ENCODE measurements at regions not wholly inside any gene's neighbourhood (a gene's known extent, or its start where the extent isn't known, plus 50 kb on each side); places are given as distances from the start of the nearest gene placed in this dataset.

DNA sequence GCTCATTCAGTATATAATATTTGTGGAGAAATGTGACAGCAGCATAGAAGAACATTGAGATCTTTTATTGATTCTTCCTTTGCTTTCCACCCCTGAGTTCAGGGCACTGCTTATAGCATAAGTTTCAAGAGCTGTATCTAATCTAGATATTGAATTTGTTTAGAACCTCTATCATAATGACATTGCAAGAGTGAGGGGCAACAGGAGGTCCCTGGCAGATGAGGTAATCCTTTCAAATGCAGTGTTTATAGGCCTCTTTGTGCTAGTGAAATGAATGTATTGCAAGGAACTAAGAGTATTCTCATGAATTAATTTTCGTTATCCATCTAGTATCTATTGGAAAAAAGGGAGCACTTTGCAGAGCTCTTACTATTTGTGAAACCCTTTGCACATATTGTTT lies 167.2 kb upstream of the FERD3L start (continued):
- no peak for TF ChIP-seq BRCA1 (IDR thresholded peaks at IDR 0.05; ENCODE audit: low read depth, low read length)

GRCh38 chr7:19307554-19307953 lies 162.3 kb upstream of the FERD3L start:
- Histone ChIP-seq H2BK15ac (ENCODE audit: low read length) (no peak overlapping the region), H4K91ac (replicated peaks; ENCODE audit: insufficient read length, low read length) (no peak overlapping the region), H3K9ac (replicated peaks in 1 of 4; ENCODE audit: extremely low read depth in 1 of 4, low read depth in 3 of 4, low read length in 3 of 4) (no peak overlapping the region), H3K27ac (ENCODE audit: low read depth, low read length) (no peak overlapping the region), H3K18ac (ENCODE audit: extremely low read depth, low read length) (no peak overlapping the region), H3K56ac (replicated peaks; ENCODE audit: insufficient read length, low read depth, low read length) (no peak overlapping the region), H3K14ac (ENCODE audit: insufficient read length) (no peak overlapping the region), H4K8ac (ENCODE audit: extremely low read depth, insufficient read depth, low read length) (no peak overlapping the region), H3K4me2 (ENCODE audit: insufficient read depth in 1 of 2, low read depth in 2 of 2, low read length in 2 of 2) (no peak overlapping the region), H4K20me1 (replicated peaks in 1 of 2; ENCODE audit: control insufficient read depth in 1 of 2, insufficient read depth in 2 of 2, low read length in 2 of 2) (no peaks in the 10 kb centered on the region), H3K27me3 (replicated peaks in 1 of 4; ENCODE audit: control insufficient read depth in 3 of 4, extremely low read depth in 1 of 4, insufficient read depth in 3 of 4, low read length in 3 of 4) (no peaks in the 10 kb centered on the region), H2AFZ (ENCODE audit: low read length) (no peak overlapping the region), H3K4me3 (ENCODE audit: extremely low read depth in 1 of 4, insufficient read depth in 2 of 4, low read depth in 3 of 4, low read length in 4 of 4) (no peak overlapping the region), H3K79me2 (ENCODE audit: control insufficient read depth in 1 of 2, insufficient read depth in 2 of 2, low read length in 2 of 2) (no peaks in the 10 kb centered on the region), H3K23me2 (ENCODE audit: low read depth, low read length) (no peaks in the 10 kb centered on the region; the same call in 1 of the 2 replicates), H2BK20ac (ENCODE audit: low read length) (no peak overlapping the region), H3K4ac (replicated peaks; ENCODE audit: insufficient read length, low read depth, low read length) (no peak overlapping the region), H2AK5ac (ENCODE audit: low read depth, low read length) (no peak overlapping the region), H2BK5ac (ENCODE audit: low read depth, low read length) (no peak overlapping the region), H3K79me1 (ENCODE audit: low read depth, low read length) (no peaks in the 10 kb centered on the region), H3K9me3 (ENCODE audit: insufficient read depth in 2 of 2, low read depth in 1 of 2, low read length in 1 of 2) (no peaks in the 10 kb centered on the region), H3K4me1 (replicated peaks in 1 of 4; ENCODE audit: control insufficient read depth in 3 of 4, insufficient read depth in 4 of 4, low read length in 3 of 4) (no peaks in the 10 kb centered on the region), H2BK12ac (ENCODE audit: low read depth, low read length) (no peak overlapping the region), H2BK120ac (replicated peaks; ENCODE audit: low read depth, low read length) (no peak overlapping the region), H4K5ac (ENCODE audit: insufficient read length, low read depth, low read length) (no peak overlapping the region), H3K23ac (ENCODE audit: insufficient read length) (no peak overlapping the region), H3K36me3 (ENCODE audit: control insufficient read depth in 2 of 4, insufficient read depth in 4 of 4, low read length in 3 of 4) (no peaks in the 10 kb centered on the region)
- 91% methylated on average over 4 of the region's 4 CpGs; no CpG with 5 or more reads in 1 of the 2 experiments for WGBS, 2 experiments (ENCODE audit: extremely low coverage in 1 of 2, insufficient coverage in 1 of 2, insufficient read length in 1 of 2, insufficient replicate concordance in 2 of 2, low coverage in 1 of 2, low lambda C conversion rate in 2 of 2, missing lambda C conversion rate in 1 of 2)
- no peak for DNase-seq (ENCODE audit: low read depth in 1 of 2, low spot score in 2 of 2)
- TF ChIP-seq JUND (IDR thresholded peaks at IDR 0.05; ENCODE audit: low read length) (no peak), MAFK (IDR thresholded peaks at IDR 0.05; ENCODE audit: low read depth, low read length) (peak; percentile 94), BACH1 (IDR thresholded peaks at IDR 0.05; ENCODE audit: low read length) (0 out of 2 replicates have a peak, but pooled peaks have one; percentile 51)
- POLR2A ChIA-PET (ENCODE audit: partially characterized antibody): no interaction called here
- CTCF ChIA-PET (ENCODE audit: partially characterized antibody): no interaction called here
- no peak for FAIRE-seq

Measured in H1 (cell line).